ENCODE measurements at regions not wholly inside any gene's neighbourhood (a gene's known extent, or its start where the extent isn't known, plus 50 kb on each side); places are given as distances from the start of the nearest gene placed in this dataset.

DNA sequence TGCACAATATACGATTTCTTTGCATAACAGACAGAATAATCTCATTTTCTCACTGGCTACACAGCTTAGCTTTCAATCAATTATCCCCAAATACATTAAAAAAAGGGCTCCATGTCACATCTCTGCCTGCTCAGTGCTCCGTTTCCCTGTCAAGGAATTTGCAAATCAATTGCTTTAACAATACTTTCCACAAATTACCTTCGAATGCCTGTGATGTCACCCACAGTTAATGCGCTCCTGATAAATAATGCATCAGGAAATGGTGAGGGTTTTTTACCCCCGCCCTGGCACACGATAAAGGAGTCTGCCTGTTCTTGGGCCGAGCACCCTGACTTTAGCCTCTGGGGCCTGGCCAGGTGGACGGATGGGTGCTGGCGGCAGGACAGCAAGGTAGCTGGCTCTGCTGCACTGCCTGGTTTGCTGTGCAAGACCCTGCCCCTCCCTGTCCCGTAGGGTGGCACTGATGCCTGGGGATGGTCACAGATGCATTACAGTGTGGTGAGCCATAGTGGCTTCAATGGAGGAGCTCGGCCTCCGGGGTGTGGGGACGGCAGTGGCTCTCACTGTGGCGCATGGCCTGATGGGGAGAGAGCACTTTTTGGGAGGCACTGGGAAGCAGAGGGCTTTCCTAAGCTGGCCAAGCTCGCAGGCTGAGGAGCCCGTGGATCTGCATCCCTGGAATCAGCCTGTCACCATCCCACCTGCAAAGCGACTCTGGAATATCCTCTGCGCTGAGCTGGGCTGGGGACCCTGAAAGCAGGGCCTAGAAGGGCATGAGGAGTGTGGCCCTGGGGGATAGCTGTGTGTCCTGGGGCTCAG, 88.3 kb upstream of the HS6ST1 start:
- TF ChIP-seq CTCF (optimal IDR thresholded peaks at IDR 0.05 in 1 of 3, IDR thresholded peaks at IDR 0.05 in 1 of 3, conservative IDR thresholded peaks at IDR 0.05 in 1 of 3; ENCODE audit: extremely low read depth in 1 of 3, insufficient read depth in 2 of 3, low read length in 3 of 3) (no peak), EZH2 (IDR thresholded peaks at IDR 0.05; ENCODE audit: low read length) (no peak)
